ENCODE measurements at regions not wholly inside any gene's neighbourhood (a gene's known extent, or its start where the extent isn't known, plus 50 kb on each side); places are given as distances from the start of the nearest gene placed in this dataset.

- TF ChIP-seq POLR2AphosphoS5 (IDR thresholded peaks at IDR 0.05; ENCODE audit: low read depth, low read length) (no peak), POLR2A (IDR thresholded peaks at IDR 0.05; ENCODE audit: low read depth, low read length) (no peak)
Observed at GRCh38 chr1:195328102-195328501, 1280.1 kb downstream of the KCNT2 start.
